NOMO-1 (cell line): ENCODE measurements at regions not wholly inside any gene's neighbourhood (a gene's known extent, or its start where the extent isn't known, plus 50 kb on each side); places are given as distances from the start of the nearest gene placed in this dataset.
A peak's percentile ranks its signal among the peaks of the same experiment; 100 is the strongest.

Experiments
- DNase-seq, 2 experiments: peaks; one replicate each; lab custom pipeline; 2025; ENCODE audit not compliant: unreplicated experiment in 2 of 2; lab: John Stamatoyannopoulos, UW

DNA sequence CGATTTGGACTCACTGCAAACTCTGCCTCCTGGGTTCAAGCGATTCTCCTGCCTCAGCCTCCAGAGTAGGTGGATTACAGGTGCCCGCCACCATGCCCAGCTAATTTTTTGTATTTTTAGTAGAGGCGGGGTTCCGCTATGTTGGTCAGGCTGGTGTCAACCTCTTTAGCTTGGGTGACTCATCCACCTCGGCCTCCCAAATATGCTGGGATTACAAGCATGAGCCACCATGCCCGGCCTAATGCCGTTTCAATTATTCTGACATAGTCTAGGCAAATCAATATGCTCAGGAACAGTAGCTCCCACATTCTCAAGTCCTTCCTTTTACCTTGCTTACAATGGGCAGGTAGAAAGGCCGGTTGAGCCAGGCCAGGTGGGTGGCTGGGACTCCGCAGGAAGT lies 82.0 kb upstream of the EEA1 start:
- DNase-seq, result no peak

DNA sequence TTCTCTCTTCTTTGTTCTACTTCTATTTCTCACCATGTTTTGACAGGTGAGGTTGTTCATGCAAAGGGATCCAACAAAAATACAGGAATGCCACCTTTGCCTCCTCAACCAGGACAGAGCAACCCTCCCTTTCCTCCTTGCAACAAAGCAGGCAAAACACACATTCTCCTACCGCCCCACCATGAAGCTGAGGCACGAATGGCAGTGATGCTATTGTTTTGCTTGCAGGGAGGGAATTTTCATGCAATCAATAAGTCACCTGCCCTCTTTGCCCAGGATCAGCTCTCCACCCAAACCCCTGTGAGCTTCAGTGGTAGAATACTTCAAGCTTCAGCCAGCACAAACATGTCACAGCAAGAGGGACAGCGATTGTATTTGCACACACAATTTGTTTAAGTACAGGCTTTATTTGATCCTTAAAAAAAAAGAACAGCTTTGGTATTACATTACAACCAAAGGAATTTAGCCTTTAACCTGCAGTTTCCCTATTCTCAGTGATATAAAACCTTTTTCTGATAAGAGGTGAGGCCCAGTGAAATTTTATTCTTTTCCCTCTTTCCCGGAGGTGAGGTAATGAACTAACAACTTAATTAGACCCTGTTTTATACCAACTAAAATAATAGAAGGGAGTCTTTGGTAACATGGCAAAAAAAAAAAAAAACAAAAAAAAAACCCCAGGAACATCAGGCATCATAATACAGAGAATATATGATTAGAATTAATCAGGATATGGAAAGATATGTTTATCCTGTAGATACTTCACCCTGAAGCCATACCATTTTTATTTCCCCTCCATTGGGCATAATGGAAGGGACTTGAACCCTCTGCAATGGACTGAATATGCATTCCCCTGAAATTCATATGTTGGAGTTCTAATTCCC lies 87.0 kb upstream of the EEA1 start:
- no peak for DNase-seq

DNA sequence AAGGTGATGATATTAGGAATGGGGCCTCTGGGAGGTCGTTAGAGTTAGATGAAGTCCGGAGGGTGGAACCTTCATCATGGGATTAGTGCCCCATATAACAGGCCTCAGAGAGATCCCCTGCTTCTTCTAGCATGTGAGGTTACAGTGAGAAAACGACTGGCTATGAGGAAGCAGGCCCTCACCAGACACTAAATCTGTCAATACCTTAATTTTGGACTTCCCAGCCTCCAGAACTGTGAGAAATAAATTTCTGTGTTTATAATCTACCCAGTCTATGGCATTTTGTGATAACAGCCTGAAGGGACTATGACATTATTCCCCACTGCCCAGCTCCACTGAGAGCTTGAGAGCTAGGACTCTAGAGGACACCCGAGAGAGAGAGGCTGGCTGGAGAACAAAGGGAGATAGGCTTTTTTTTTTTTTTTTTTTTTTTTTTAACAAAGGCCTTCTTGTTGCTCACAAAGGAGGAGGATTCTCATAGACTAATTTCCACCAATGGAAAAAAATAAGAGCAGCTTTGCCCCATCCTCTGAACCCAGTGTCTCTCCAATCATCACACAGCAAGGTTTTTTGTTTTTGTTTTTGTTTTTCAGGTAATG lies 87.8 kb upstream of the EEA1 start:
- no peak for DNase-seq

DNA sequence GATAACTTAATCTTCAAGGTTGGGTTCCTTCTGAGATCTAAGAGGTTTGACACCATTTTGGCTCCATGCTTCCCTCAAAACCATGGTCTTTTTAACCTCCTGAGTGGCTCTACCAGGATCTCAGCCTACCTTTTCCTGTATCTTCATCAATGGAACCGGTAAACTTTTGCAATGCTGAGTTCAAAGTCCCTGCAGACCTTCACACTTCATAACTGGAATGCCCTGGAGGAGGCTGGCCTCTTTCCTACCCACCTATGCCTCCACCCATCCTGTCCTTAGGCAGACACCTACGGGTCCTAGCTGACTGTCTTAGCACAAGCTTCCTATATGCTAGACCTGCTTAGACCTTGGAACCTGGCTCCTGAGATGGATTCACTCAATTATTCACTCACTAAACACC lies 89.5 kb upstream of the EEA1 start:
- no peak for DNase-seq

DNA sequence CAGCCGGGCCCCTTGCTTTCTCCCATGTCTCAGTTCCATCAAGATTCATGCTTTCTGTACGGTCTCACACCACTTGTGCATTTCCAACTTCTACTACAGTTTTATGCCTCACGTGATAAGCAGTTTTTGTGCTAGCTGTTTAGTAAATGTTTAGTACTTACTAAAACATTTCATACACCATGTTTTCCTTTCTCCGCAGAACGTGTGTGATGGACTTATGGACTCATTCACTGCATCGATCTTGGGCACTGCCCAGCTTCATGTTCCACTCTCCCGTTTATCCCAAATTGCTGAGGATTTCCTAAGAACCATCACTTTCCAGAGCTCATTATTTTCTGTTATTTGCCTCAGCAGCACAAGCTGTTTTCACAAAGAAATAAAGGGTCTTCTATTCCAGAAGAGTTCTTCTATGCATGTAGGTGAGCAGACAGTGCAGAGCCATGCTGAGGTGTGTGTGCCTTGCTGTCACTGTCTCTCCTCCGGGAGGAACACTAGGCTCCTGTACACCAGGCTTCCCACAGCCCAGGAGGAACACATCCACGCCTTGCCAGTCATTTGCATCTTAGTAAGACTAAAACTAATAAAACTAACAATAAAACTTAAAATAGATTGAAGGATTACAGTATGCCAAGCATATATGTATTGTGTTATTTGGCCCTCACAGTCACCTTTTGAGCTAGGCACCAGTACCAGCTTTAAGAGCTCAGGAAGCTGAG lies 90.3 kb upstream of the EEA1 start:
- no peak for DNase-seq

DNA sequence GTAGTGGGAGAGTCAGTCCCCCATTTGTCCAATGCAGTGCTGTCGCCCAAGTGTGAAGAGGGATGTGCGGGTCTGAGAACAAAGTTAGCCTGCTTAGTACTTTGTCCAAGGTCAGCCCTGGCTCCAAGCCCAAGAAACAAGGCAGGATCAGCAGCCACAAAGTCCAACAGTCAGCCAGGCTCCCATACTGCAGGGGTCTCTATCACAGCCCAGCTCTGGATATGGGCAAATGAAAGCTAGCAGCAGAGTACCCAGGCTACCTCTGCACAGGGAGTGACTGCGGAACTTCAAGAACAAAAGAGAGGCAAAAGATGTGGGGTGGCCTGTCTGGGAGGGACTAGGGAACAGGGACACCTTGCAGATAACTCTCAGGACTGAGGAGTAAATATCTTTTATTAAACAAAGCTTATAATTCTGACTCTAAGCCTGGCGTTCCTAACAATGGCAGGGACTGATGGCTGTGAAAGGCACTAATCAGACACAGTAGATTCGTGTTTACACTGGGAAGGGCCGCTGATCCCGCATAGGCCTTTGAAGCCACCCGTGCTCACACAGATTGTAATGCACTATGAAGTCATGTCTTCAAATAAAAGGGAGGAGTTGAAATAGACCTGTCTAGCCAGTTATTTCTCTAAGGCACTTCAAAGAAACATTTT lies 91.0 kb upstream of the EEA1 start:
- no peak for DNase-seq

DNA sequence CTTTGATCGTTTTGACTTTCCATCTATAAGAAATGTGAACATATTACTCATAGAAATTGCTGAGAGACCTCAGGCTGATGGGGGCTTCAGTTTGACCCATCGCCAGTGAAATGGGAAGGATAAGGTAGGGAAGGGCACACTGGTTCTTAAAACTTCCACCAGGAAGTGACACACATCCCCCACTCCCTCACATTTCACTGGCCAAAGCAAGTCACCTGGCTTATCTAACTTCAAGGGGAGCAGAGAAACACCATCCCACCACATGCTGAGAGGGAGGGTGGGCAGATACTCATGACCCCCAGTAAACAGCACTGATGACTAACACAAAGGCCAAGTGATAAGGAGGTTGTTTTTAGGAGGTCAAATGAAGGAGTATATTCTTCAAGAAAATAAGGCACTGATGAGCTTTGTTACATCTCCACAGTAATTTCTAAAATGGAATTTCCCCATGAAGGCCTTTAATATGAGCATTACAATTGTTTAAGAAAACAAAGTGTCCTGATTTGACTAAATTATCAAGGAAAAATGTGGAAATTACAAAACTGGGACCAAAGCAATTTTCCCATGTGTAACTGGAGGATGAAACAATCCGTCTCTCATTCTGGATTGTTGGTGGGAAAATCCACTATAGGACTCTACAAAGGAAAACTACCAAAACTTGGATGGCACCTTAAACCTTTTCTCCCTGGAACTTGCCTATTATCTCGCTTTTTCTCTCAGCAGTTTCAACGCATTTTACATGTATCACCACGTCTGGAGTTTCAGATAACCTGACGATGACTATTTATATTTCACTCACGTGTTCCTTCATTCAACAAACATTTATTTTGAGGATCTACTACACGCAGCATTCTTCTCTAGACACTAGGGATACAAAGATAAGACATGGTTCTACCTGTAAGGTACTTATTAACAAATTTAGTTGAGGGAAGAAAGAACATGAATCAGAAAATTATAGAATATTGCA lies 91.8 kb upstream of the EEA1 start:
- DNase-seq, result no peak

DNA sequence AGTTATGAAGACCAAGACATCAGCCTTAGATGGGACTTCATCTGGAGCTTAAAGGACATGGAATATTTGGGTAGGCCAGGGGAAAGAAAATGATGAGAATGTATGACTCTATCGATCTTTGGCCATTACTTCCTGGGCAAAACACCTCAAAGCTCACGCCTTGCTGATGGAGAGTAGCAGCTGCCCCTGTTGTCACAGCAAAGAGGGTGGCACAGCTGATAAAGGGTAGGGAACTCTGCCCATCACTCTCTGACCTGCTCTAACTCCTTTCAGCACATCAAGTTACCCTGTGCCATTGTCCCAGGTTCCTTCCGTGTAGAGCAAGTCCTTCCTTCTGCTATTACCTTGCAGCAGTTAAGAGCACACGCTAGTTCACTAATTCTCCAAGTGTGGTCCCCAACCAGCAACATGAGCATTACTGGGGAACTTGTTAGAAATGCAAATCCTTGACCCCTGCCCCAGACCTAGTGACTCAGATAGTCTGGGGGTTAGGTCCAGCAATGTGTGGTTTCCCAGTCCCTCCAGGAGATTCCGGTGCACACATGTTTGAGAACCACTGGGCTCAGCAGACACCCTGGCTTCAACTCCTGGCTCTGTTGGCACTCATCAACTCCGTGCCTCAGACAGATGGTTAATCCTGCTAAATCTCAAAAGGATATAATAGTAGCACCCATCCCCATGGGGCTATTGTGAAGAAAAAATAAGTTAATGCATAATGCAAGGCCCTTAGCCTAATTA lies 93.7 kb upstream of the EEA1 start:
- DNase-seq, result no peak

DNA sequence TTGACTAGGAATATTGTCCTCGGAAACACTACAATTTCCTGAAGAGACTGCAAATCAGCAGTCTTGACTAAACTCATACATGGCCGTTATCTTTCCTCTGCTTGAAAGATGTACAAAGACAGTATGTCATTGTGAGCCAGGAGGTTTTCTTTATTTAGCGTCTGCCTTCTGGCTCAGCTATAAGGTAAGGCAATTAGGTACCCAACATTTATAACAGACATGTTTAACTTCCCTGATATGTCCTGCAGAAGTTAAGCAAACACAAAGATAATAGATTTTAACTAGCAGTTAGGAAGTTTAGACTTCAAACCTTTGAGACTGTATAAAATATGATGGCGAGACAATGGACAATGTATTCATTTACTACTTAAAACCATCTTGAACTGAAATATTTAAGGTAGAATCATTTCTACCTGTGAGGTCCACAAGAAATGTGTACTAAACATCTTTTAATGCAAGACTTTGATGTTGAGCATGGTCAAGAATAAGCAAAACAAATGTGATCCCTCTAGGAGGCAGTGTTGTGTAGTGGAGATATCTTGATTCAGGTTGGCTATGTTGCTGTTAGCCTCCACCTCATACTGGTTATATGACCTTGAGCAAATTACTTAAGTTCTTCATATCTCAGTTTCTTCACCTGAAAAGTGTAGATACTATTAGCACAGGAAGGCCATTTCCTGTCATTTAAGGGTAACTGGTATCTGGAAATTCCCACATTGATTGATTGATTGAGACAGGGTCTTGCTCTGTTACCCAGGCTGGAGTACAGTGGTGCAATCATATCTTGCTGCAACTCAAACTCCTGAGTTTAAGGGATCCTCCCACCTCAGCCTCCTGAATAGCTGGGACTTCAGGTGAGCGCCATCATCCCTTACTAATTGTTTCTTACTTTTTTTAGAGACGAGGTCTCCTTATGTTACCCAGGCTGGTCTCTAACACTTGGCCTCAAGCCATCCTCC lies 96.3 kb upstream of the EEA1 start:
- peak; percentile 55 to 67 for DNase-seq

DNA sequence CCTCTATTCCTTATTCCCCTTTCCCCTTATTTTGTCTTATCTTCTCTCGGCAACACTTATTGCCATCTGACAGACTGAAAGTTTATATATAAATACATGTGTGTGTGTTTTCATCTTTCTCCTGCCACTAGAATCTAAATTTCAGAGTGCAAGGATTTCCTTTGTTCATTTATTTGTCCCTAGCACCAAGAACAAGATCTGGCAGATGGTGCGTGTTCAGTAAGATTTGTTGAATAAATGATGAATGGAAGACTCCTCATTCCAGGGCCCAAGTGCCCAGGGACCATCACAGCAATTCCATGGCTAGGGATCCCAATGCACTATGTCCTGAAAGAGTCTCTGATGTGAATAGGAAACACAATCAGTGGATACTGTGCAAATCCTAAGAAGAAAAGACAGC lies 97.9 kb upstream of the EEA1 start:
- DNase-seq, result no peak

DNA sequence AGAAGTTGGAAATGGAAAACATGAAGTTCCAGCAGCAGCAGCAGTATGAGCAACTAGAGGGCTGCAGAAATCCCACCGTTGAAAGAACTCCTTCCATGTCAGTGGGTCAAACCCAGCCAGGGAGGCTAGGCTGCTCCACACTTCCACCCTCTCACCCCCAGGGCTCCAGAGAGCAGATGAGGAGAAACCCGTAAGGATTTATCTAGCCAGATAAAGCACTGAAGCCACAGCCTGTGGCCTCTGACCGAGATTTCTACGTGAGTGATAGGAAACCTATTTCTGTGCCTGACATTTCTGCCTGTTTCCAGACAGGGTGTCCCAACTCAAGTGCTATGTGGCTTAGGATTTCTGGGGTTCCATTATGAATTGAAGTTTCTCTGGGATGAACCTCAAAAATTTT lies 100.0 kb upstream of the EEA1 start:
- DNase-seq, result no peak

DNA sequence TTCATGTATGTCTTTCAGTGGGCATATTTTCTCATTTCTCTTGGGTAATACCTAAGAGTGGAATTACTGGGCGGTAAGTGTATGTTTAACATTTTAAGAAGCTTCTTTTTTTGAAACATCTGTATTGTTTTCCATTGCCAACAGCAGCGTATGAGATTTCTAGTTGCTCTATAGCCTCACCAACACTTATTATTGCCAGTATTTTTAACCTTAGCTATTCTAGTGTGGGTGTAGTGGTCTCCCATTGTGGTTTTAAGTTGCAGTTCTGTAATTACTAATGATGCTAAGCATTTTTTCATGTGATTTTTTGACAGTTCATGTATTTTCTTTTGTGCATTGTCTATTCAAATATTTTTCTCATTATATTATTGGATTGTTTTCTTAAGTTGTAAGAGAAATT lies 101.9 kb upstream of the EEA1 start:
- DNase-seq, result no peak

DNA sequence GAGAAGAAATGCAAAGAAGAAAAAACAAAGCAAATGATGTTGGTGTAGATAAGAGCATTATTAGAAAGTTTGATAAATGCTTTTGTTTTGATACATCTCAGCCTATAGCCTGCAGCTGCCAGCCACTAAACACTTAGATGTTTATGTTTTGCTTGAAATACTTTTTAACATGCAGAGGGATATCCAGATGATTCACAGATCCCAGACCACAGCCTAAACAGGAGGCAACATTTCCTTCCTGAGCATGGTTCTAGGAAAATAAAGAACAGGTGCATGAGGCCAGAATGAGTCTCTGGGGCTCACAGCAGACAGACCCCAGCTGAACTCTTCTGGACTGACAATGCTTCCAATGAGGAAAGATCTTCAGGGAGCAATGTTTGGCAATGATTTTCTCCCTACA lies 103.7 kb upstream of the EEA1 start:
- DNase-seq, result no peak

DNA sequence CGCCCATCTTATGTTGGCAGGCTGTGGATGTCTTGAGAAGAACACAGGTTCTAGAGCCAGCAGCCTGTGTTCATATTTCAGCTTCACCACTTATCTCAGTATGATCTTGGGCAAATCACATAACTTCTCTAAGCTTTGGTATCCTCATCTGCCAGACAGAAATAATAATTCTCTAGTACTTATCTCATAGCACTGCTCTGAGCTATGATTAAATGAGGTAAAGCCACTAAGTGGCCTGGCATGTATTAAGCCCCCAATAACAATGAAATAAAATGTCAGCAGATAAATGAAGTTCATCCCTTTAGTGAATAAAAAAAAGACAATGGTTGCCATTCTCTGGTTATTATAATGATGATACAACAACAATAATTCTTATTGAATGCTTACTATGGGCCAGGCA lies 104.9 kb upstream of the EEA1 start:
- DNase-seq, result no peak

DNA sequence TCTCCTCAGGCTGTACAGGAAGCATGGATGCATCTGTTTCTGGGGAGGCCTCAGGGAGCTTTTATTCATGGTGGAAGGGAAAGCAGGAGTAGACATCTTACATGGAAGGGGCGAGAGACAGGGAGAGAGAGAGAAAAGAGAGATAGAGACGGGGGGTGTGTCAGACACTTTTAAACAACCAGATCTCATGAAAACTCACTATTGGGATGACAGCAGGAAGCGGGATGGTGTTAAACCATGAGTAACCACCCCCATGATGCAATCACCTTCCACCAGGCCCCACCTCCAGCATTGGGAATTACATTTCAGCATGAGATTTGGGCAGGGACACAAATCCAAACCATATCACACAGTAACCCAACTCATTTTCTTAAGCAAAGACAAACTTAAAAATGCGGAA lies 110.0 kb upstream of the EEA1 start:
- DNase-seq, result no peak

DNA sequence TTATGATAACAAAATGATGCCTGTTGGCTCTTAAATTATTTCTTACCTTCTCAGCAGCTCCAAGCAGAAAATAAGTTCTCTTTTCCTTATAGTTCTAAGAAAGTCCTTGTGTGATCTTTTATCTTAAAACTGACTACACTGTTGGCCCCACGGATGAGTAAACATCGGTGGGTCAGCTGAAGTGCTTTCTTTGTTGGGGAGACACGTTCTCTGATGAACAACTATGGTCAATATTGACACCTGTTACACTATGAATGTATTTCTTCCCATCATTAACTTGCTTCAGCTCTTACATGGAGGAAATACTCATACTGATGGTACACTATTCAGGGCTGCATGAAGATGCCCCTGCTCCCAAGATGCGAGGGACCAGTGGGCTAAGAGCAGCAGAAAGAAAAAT lies 110.8 kb upstream of the EEA1 start:
- no peak for DNase-seq

DNA sequence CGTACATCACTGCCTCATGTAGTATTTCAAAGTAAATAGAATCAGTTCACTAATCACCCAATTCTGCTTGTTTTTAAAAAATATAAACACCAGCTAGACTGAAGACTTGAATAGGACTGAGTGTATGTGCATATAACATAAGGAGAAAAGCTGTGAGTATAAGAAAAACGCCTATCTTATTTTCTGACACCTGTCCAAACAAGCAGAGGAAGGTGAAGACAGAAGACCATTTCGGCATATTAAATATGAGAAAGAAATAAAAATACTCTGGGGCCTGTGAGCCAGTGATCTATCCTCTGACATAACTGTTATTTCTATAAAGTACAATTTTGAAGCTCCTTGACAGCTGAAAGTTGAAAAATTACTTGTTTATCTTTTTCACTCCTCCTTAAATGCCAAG lies 111.3 kb upstream of the EEA1 start:
- DNase-seq, result no peak

DNA sequence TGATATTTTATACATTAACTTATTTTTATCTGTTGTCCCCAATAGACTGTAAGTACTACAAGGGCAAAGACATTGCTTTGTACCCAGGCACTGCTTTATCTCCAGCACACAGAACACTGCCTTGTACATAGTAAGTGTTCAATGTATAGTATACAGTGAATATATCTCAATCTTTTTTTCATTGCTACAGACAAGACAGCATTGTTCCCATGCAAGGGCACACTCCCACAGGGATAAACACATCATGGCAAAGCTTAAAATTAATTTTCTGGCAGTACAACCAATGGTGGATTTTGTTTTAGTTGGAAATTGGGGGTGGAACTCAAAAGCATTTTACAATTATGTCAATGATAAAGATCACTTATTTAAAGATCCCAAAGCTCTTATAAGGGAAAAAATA lies 112.3 kb upstream of the EEA1 start:
- no peak for DNase-seq

DNA sequence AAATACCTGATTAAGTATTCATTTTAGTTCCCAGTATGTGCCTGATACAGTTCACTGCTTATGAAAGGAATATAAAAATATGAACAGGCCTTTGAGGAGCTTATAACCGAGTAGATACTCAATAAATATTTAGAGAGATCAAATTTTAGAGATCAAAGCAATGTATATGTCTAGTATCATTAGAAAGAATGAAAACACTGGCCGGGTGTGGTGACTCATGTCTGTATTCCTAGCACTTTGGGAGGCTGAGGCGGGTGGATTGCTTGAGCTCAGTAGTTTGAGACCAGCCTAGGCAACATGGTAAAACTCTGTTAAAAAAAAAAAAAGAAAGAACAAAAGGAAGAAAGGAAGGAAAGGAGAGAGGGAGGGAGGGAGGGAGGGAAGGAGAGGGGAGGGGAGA lies 113.2 kb upstream of the EEA1 start:
- DNase-seq, result no peak
